ENCODE measurements at regions not wholly inside any gene's neighbourhood (a gene's known extent, or its start where the extent isn't known, plus 50 kb on each side); places are given as distances from the start of the nearest gene placed in this dataset.

GRCh38 chr6:91672201-91672600, 1085.3 kb upstream of the MAP3K7 start:
- H3K9me3 Mint-ChIP-seq (ENCODE audit: unreplicated experiment): no peaks in the 10 kb centered on the region
- no peaks in the 10 kb centered on the region for H3K36me3 Mint-ChIP-seq (ENCODE audit: unreplicated experiment)

GRCh38 chr6:91669871-91670268, 1083.0 kb upstream of the MAP3K7 start:
- H3K4me3 Mint-ChIP-seq (ENCODE audit: unreplicated experiment): no peak overlapping the region
- DNase-seq (ENCODE audit: extremely low spot score, unreplicated experiment): no peak
- no peaks in the 10 kb centered on the region for H3K9me3 Mint-ChIP-seq (ENCODE audit: unreplicated experiment)
- H3K27me3 Mint-ChIP-seq (ENCODE audit: unreplicated experiment): no peaks in the 10 kb centered on the region
- no peak for TF ChIP-seq CTCF (IDR thresholded peaks at IDR 0.05)
- no peaks in the 10 kb centered on the region for H3K36me3 Mint-ChIP-seq (ENCODE audit: unreplicated experiment)
- H3K4me1 Mint-ChIP-seq (ENCODE audit: unreplicated experiment): peaks cover 7% of the 10 kb centered on the region
- no peak overlapping the region for H3K27ac Mint-ChIP-seq (ENCODE audit: unreplicated experiment)

More at GRCh38 chr6:91672201-91672600, 1085.3 kb upstream of the MAP3K7 start:
- Mint-ChIP-seq H3K27ac (ENCODE audit: unreplicated experiment) (no peak overlapping the region), H3K4me1 (ENCODE audit: unreplicated experiment) (peaks cover 11% of the 10 kb centered on the region), H3K27me3 (ENCODE audit: unreplicated experiment) (no peaks in the 10 kb centered on the region), H3K4me3 (ENCODE audit: unreplicated experiment) (no peak overlapping the region)
- no peak for TF ChIP-seq CTCF (IDR thresholded peaks at IDR 0.05)
- no peak for DNase-seq (ENCODE audit: extremely low spot score, unreplicated experiment)

GRCh38 chr6:91669154-91669870, 1082.4 kb upstream of the MAP3K7 start:
- no peaks in the 10 kb centered on the region for H3K36me3 Mint-ChIP-seq (ENCODE audit: unreplicated experiment)
- H3K27me3 Mint-ChIP-seq (ENCODE audit: unreplicated experiment): no peaks in the 10 kb centered on the region
- H3K27ac Mint-ChIP-seq (ENCODE audit: unreplicated experiment): no peak overlapping the region
- DNase-seq (ENCODE audit: extremely low spot score, unreplicated experiment): no peak
- peaks cover 7% of the 10 kb centered on the region for H3K4me1 Mint-ChIP-seq (ENCODE audit: unreplicated experiment)
- no peak for TF ChIP-seq CTCF (IDR thresholded peaks at IDR 0.05)
- no peak overlapping the region for H3K4me3 Mint-ChIP-seq (ENCODE audit: unreplicated experiment)
- H3K9me3 Mint-ChIP-seq (ENCODE audit: unreplicated experiment): no peaks in the 10 kb centered on the region

- Mint-ChIP-seq H3K4me1 (ENCODE audit: unreplicated experiment) (peaks cover 7% of the 10 kb centered on the region), H3K27ac (ENCODE audit: unreplicated experiment) (no peak overlapping the region), H3K36me3 (ENCODE audit: unreplicated experiment) (no peaks in the 10 kb centered on the region), H3K27me3 (ENCODE audit: unreplicated experiment) (no peaks in the 10 kb centered on the region), H3K9me3 (ENCODE audit: unreplicated experiment) (no peaks in the 10 kb centered on the region), H3K4me3 (ENCODE audit: unreplicated experiment) (no peak overlapping the region)
- DNase-seq (ENCODE audit: extremely low spot score, unreplicated experiment): no peak
- no peak for TF ChIP-seq CTCF (IDR thresholded peaks at IDR 0.05)
Observed at GRCh38 chr6:91667596-91667995, 1080.7 kb upstream of the MAP3K7 start.

- H3K9me3 Mint-ChIP-seq (ENCODE audit: unreplicated experiment): no peaks in the 10 kb centered on the region
- TF ChIP-seq CTCF (IDR thresholded peaks at IDR 0.05): no peak
- H3K27me3 Mint-ChIP-seq (ENCODE audit: unreplicated experiment): no peaks in the 10 kb centered on the region
- H3K36me3 Mint-ChIP-seq (ENCODE audit: unreplicated experiment): no peaks in the 10 kb centered on the region
- no peak overlapping the region for H3K27ac Mint-ChIP-seq (ENCODE audit: unreplicated experiment)
- H3K4me3 Mint-ChIP-seq (ENCODE audit: unreplicated experiment): no peak overlapping the region
- no peaks in the 10 kb centered on the region for H3K4me1 Mint-ChIP-seq (ENCODE audit: unreplicated experiment)
- DNase-seq (ENCODE audit: extremely low spot score, unreplicated experiment): no peak
Observed at GRCh38 chr6:91664327-91664959, 1077.6 kb upstream of the MAP3K7 start.

Measured in osteocyte (in vitro differentiated cells).